ENCODE measurements at regions not wholly inside any gene's neighbourhood (a gene's known extent, or its start where the extent isn't known, plus 50 kb on each side); places are given as distances from the start of the nearest gene placed in this dataset.

DNA sequence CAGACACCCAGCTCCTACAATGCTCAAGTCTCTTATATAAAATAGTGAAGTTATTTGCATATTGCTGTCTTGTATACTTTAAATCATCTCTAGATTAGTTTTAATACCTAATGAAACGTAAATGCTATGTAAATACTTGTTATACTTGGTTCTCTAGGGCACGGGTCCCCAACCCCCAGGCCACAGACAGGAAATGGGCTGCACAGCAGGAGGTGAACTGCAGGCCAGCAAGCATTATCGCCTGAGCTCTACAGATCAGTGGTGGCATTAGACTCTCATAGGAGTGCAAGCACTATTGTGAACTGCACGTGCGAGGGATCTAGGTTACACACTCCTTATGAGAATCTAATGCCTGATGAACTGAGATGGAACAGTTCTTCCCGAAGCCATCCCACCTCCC lies 395.9 kb upstream of the EMCN start:
- H3K4me3 ChIP-seq (ENCODE audit: low read depth, low read length) = no peak overlapping the region
- H3K36me3 ChIP-seq (ENCODE audit: control insufficient read depth in 2 of 2, insufficient read depth in 1 of 2, low read length in 2 of 2) = no peaks in the 10 kb centered on the region
- H3K9me3 ChIP-seq (ENCODE audit: control insufficient read depth, insufficient read depth, low read depth, low read length) = no peaks in the 10 kb centered on the region
- CTCF ChIA-PET = no interaction called here
- no peak overlapping the region for H3K27ac ChIP-seq (ENCODE audit: extremely low read depth, low read depth, low read length)
- no peaks in the 10 kb centered on the region for H3K4me1 ChIP-seq (ENCODE audit: control insufficient read depth, insufficient read depth, low read length)
- POLR2A ChIA-PET = no interaction called here
- TF ChIP-seq ZNF433 (tag by site-specific recombination; IDR thresholded peaks at IDR 0.05; ENCODE audit: low read depth) (no peak), ZNF704 (tag by site-specific recombination; IDR thresholded peaks at IDR 0.05) (no peak), ZNF791 (tag by site-specific recombination; IDR thresholded peaks at IDR 0.05) (no peak), ZNF610 (tag by site-specific recombination; IDR thresholded peaks at IDR 0.05; ENCODE audit: borderline replicate concordance) (no peak), ZNF391 (tag by site-specific recombination; IDR thresholded peaks at IDR 0.05; ENCODE audit: borderline replicate concordance, low read depth) (no peak), ZNF18 (tag by site-specific recombination; IDR thresholded peaks at IDR 0.05) (no peak), ZNF843 (tag by site-specific recombination; IDR thresholded peaks at IDR 0.05) (no peak), ZNF211 (tag by site-specific recombination; IDR thresholded peaks at IDR 0.05; ENCODE audit: low read depth) (no peak), ZNF221 (tag by site-specific recombination; IDR thresholded peaks at IDR 0.05; ENCODE audit: borderline replicate concordance) (no peak), ZNF510 (tag by site-specific recombination; IDR thresholded peaks at IDR 0.05; ENCODE audit: insufficient replicate concordance) (no peak), ZEB2 (tag by site-specific recombination; IDR thresholded peaks at IDR 0.05) (no peak), ZNF654 (tag by site-specific recombination; IDR thresholded peaks at IDR 0.05; ENCODE audit: low read depth) (no peak), ZNF366 (tag by site-specific recombination; conservative IDR thresholded peaks at IDR 0.05) (no peak), ZNF645 (tag by site-specific recombination; IDR thresholded peaks at IDR 0.05) (no peak)

- ChIA-PET POLR2A (no interaction called here), CTCF (interaction anchor here (1.0 kb wide), 1 partner anchor 44 kb away, joined by 3 read pairs; no protein-coding TSS in a partner anchor)
- Histone ChIP-seq H3K36me3 (ENCODE audit: control insufficient read depth in 2 of 2, insufficient read depth in 1 of 2, low read length in 2 of 2) (no peaks in the 10 kb centered on the region), H3K27ac (ENCODE audit: extremely low read depth, low read depth, low read length) (no peak overlapping the region), H3K4me3 (ENCODE audit: low read depth, low read length) (no peak overlapping the region), H3K9me3 (ENCODE audit: control insufficient read depth, insufficient read depth, low read depth, low read length) (no peaks in the 10 kb centered on the region), H3K4me1 (ENCODE audit: control insufficient read depth, insufficient read depth, low read length) (no peaks in the 10 kb centered on the region)
- TF ChIP-seq ZFP3 (tag by site-specific recombination; IDR thresholded peaks at IDR 0.05; ENCODE audit: low read depth) (no peak), HOXD13 (CRISPR knock-in tag; IDR thresholded peaks at IDR 0.05; ENCODE audit: borderline replicate concordance) (no peak), ZNF157 (tag by site-specific recombination; IDR thresholded peaks at IDR 0.05) (no peak), ZNF571 (tag by site-specific recombination; IDR thresholded peaks at IDR 0.05) (no peak), MZF1 (tag by site-specific recombination; IDR thresholded peaks at IDR 0.05; ENCODE audit: borderline replicate concordance) (no peak), ZNF10 (tag by site-specific recombination; IDR thresholded peaks at IDR 0.05) (no peak), ZBTB7A (tag by site-specific recombination; IDR thresholded peaks at IDR 0.05; ENCODE audit: low read depth) (no peak), IKZF3 (tag by site-specific recombination; IDR thresholded peaks at IDR 0.05) (no peak), ZNF518A (tag by site-specific recombination; conservative IDR thresholded peaks at IDR 0.05; ENCODE audit: low read depth) (no peak), ZBTB1 (tag by site-specific recombination; IDR thresholded peaks at IDR 0.05) (no peak), ZNF600 (tag by site-specific recombination; IDR thresholded peaks at IDR 0.05) (no peak)
Observed at GRCh38 chr4:100908540-100908939, 390.7 kb upstream of the EMCN start.

Data from HEK293 (cell line).